Activated CD4-positive, alpha-beta memory T cell treated with anti-CD3 and anti-CD28 coated beads for 36 hours (primary cell): ENCODE measurements at regions not wholly inside any gene's neighbourhood (a gene's known extent, or its start where the extent isn't known, plus 50 kb on each side); places are given as distances from the start of the nearest gene placed in this dataset.
"Not testable (repeated sequence)": the region's sequence is repeated elsewhere in the genome, so short reads cannot be mapped to it uniquely, and the experiment has no call there.

Experiments used
- CTCF ChIA-PET: fragments of 350-600 bp; sonication (Branson Sonifier 250); formaldehyde crosslinking; loops from one replicate; lab custom pipeline; 2021; ENCODE audit warnings: antibody characterized with exemption, inconsistent platforms; lab: Charles Lee
- POLR2A ChIA-PET: fragments of 350-600 bp; sonication (Branson Sonifier 250); formaldehyde crosslinking; loops from one replicate; lab custom pipeline; 2021; ENCODE audit warnings: antibody characterized with exemption; lab: Charles Lee
- DNase-seq: peaks from one replicate; pipeline ENCODE4 v3.0.0-alpha.2; 2020
- H3K27ac Mint-ChIP-seq: one replicate; pipeline ENCODE4 v1.8.0; 2021; ENCODE audit warnings: mixed read lengths
- H3K27me3 Mint-ChIP-seq: one replicate; pipeline ENCODE4 v1.8.0; 2021; ENCODE audit warnings: mixed read lengths
- H3K36me3 Mint-ChIP-seq: one replicate; pipeline ENCODE4 v1.8.0; 2021; ENCODE audit warnings: mixed read lengths
- H3K4me1 Mint-ChIP-seq: one replicate; pipeline ENCODE4 v1.8.0; 2021; ENCODE audit warnings: low read depth, mixed read lengths
- H3K4me3 Mint-ChIP-seq: one replicate; pipeline ENCODE4 v1.8.0; 2021; ENCODE audit warnings: mild to moderate bottlenecking, mixed read lengths
- H3K9me3 Mint-ChIP-seq: one replicate; pipeline ENCODE4 v1.8.0; 2021; ENCODE audit warnings: mixed read lengths
- intact Hi-C: fragments of 100-400 bp; cut with micrococcal nuclease; formaldehyde crosslinking; loops from one replicate; pipeline ENCODE4 v1.15.1; 2023

DNA sequence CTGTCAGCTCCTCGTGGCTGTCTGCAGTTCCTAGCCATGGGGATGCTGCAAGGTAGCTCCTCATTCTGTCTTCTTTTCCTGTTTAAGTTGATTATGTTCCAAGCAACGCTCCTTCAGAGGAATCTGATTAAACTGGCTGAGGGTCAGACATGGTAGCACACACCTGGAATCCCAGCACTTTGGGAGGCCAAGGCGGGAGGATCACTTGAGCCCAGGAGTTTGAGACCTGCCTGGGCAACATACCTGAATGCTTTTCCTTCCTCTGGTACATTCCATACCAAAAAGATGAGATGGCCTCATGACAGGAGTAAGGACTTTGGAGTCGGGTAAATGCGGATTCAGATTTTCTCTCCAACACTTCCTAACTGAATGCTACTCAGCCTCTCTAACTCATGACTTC lies 246.8 kb upstream of the JARID2 start:
- H3K27ac Mint-ChIP-seq = no peak overlapping the region
- no peaks in the 10 kb centered on the region for H3K4me1 Mint-ChIP-seq
- H3K4me3 Mint-ChIP-seq = no peak overlapping the region
- no peak for DNase-seq
- H3K27me3 Mint-ChIP-seq = no peaks in the 10 kb centered on the region
- CTCF ChIA-PET = no interaction called here
- H3K9me3 Mint-ChIP-seq = no peaks in the 10 kb centered on the region
- POLR2A ChIA-PET = no interaction called here
- no peaks in the 10 kb centered on the region for H3K36me3 Mint-ChIP-seq
- intact Hi-C loops = no loop called here

DNA sequence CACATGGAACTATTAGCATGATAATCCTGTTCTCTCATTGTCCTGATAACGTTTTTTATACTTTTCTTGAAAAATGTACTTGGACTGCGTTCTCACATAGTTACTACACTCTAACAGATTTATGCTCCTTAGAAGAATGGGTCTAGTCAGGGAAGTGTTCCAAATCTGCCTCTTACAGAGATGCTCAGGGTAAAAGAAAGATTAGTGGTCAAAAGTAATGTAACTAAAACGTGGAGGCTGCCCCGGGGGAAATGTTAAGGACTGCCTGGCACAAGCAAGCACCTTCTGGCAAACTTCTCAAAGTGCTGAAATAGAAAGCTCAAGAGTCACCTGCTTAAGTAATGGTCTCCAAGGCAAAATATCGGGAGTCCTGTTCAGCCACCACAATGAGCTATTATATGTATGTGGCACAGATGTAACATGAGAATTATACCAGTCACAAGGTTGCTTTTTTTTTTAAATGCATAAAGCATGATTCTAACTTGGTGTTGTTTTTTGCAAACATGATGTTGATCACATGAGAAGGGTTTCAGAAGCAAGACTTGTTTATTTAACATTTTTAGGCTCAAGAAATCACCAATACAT lies 244.5 kb upstream of the JARID2 start:
- ChIA-PET POLR2A (no interaction called here), CTCF (no interaction called here)
- no peaks in the 10 kb centered on the region for H3K9me3 Mint-ChIP-seq
- no peak overlapping the region for H3K27ac Mint-ChIP-seq
- intact Hi-C loops = no loop called here
- no peaks in the 10 kb centered on the region for H3K36me3 Mint-ChIP-seq
- DNase-seq = no peak
- no peak overlapping the region for H3K4me3 Mint-ChIP-seq
- H3K4me1 Mint-ChIP-seq = no peaks in the 10 kb centered on the region
- no peaks in the 10 kb centered on the region for H3K27me3 Mint-ChIP-seq

DNA sequence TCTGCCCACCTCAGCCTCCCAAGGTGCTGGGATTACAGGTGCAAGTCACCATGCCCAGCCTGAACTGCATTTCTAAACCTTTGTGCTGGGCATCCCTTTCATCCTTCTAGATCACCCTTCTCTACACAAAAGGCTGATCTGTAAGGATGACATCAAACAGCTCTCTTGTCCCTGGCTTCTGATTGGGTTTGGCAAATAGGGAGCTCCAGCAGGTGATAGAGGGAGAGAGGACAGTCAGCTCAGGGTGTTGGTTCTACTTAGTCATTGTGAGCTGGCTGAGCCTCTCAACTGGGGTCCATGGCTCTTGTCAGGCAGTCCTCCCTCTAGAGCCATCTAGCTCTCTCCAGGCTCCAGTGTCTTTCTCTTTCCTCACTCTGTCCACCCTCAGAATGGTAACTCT lies 237.6 kb upstream of the JARID2 start:
- H3K4me3 Mint-ChIP-seq = no peak overlapping the region
- H3K27ac Mint-ChIP-seq = no peak overlapping the region
- ChIA-PET POLR2A (no interaction called here), CTCF (no interaction called here)
- DNase-seq = no peak
- H3K4me1 Mint-ChIP-seq = no peaks in the 10 kb centered on the region
- peaks cover 7% of the 10 kb centered on the region for H3K36me3 Mint-ChIP-seq
- H3K9me3 Mint-ChIP-seq = no peaks in the 10 kb centered on the region
- peaks cover 7% of the 10 kb centered on the region for H3K27me3 Mint-ChIP-seq
- intact Hi-C loops = no loop called here

DNA sequence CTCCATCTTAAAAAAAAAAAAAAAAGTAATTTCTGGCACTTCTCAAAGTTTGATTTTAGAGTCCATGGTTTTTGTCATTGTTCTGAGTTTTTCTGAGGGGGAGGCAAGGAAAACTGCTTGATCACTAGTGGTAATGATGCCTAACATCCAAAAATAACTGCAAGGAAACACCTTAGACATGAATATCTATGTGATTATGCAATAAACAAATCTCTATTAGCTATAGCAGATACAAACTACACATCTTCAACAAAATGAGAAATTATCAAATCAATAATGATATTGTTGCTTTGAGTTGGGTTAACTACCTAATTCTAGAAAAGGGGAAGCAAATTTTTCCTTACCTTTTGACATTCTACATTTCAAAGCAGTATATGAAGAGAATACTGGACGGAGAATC lies 230.9 kb upstream of the JARID2 start:
- no peak overlapping the region for H3K27ac Mint-ChIP-seq
- H3K4me3 Mint-ChIP-seq = no peak overlapping the region
- H3K36me3 Mint-ChIP-seq = peaks cover 4% of the 10 kb centered on the region
- H3K27me3 Mint-ChIP-seq = peaks cover 25% of the 10 kb centered on the region
- no peak for DNase-seq
- POLR2A ChIA-PET = no interaction called here
- CTCF ChIA-PET = no interaction called here
- H3K9me3 Mint-ChIP-seq = no peaks in the 10 kb centered on the region
- peaks cover 17% of the 10 kb centered on the region for H3K4me1 Mint-ChIP-seq
- intact Hi-C loops = no loop called here

DNA sequence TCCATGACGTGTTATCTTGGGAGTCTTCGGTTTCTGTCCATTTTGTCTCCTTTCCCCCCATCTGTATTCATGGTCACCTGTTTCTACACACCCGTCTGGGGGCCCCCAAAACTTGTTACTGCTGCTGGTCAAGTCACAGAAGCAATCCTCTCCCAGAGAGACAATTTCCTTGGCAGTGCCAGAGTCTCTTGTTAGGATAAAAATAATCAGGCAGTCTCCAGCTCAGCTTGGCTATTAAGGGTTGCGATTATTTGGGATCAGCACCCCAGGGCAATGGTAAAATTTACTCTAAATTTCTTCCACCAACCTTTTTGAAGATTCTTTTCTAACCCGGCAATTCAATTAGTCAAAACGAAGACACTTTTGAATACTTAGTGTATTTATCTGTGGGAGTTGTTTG lies 229.1 kb upstream of the JARID2 start:
- Mint-ChIP-seq H3K27ac (no peak overlapping the region), H3K4me3 (no peak overlapping the region), H3K4me1 (peaks cover 24% of the 10 kb centered on the region), H3K27me3 (peaks cover 25% of the 10 kb centered on the region), H3K36me3 (peaks cover 6% of the 10 kb centered on the region), H3K9me3 (no peaks in the 10 kb centered on the region)
- ChIA-PET CTCF (no interaction called here), POLR2A (no interaction called here)
- intact Hi-C loops = no loop called here
- DNase-seq = no peak

DNA sequence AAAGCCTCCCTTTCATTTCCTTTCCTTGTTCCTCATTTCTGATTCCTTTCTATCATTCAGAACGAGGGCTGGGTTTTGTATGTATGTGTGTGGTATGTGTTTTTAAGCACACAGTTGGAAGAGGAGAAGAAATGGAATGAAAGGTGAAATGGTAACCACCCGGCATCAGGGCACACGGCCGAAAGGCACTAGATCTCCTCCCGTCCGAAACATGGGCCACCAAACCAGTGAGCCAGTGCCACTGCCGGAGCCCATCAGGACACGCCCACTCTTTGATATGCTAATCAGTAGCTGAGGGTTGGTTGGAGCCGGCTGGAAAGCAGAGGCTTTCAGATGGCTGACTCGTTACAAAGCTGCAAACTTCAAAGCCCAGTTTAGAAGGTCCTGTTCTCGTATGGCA lies 228.6 kb upstream of the JARID2 start:
- DNase-seq = peak; percentile 28
- Mint-ChIP-seq H3K27ac (peak overlapping the region; percentile 11), H3K27me3 (peaks cover 24% of the 10 kb centered on the region), H3K4me1 (peaks cover 28% of the 10 kb centered on the region), H3K9me3 (no peaks in the 10 kb centered on the region), H3K36me3 (peaks cover 6% of the 10 kb centered on the region), H3K4me3 (peak overlapping the region; percentile 13)
- intact Hi-C loops = no loop called here
- ChIA-PET CTCF (no interaction called here), POLR2A (no interaction called here)

DNA sequence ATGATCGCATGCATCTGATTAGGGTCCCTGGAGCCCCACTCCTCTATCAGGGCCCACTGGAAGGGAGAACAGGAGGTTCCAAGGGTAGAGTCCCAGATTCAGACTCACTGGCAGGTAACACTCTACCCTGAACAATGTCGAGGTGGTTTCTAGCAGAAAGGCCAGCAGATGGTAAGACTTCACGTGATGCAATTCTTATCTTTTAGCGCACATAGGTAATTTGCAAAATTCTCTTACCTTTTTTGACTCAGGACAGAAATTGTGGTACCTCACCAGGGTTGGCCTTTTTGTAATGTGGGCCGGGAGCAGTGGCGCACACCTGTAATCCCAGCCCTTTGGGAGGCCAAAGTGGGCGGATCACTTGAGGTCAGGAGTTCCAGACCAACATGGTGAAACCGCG lies 228.1 kb upstream of the JARID2 start:
- Mint-ChIP-seq H3K4me3 (peak overlapping the region; percentile 13), H3K9me3 (no peaks in the 10 kb centered on the region), H3K27me3 (peaks cover 23% of the 10 kb centered on the region), H3K4me1 (peaks cover 31% of the 10 kb centered on the region), H3K27ac (peak overlapping the region; percentile 11), H3K36me3 (peaks cover 6% of the 10 kb centered on the region)
- intact Hi-C loops = no loop called here
- CTCF ChIA-PET = no interaction called here
- no peak for DNase-seq
- POLR2A ChIA-PET = no interaction called here

DNA sequence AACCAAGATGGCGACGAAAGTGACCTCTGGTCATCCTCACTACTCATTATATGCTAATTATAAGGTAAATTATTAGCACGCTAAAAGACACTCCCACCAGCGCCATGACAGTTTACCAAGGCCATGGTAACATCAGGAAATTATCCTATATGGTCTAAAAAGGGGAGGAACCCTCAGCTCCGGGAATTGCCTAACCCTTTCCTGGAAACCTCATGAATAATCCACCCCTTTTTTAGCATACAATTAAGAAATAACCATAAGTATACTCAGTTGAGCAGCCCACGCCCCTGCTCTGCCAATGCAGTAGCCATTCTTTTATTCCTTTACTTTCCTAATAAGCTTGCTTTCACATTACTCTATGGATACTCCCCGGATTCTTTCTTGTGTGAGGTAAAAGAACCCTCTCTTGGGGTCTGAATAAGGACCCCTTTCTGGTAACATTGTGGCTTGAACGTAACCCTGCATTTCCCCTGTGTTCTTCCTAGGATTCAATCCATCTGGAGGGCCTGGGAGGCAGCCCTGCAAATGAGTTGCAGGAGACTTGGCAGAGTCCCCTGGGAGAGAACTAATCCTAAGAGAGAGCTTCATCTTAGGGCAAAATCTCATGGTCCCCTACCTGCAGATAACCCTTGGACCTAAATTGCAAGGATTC lies 225.6 kb upstream of the JARID2 start:
- ChIA-PET CTCF (no interaction called here), POLR2A (interaction anchor here (1.0 kb wide), 1 partner anchor 227 kb away, joined by 3 read pairs; no protein-coding TSS in a partner anchor)
- peak overlapping the region; percentile 25 for H3K4me3 Mint-ChIP-seq
- peaks cover 6% of the 10 kb centered on the region for H3K36me3 Mint-ChIP-seq
- peaks cover 41% of the 10 kb centered on the region for H3K4me1 Mint-ChIP-seq
- peaks cover 14% of the 10 kb centered on the region for H3K27me3 Mint-ChIP-seq
- no peak for DNase-seq
- no peak overlapping the region for H3K27ac Mint-ChIP-seq
- H3K9me3 Mint-ChIP-seq = no peaks in the 10 kb centered on the region
- intact Hi-C loops = no loop called here

DNA sequence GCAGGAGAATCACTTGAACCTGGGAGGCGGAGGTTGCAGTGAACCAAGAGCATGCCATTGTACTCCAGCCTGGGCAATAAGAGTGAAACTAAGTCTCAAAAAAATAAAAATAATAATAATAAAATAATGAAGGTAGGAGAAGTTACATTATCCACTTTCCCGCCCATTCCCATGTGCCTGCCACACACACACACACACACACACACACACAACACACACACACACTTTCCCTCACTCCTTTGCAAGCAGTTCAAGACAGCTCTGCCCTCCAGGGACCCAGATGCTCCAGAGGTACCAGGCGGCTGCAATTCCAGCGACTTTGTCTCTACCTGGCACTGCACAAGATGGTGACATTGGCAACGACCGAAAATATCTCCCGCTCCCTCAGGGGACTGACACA lies 224.8 kb upstream of the JARID2 start:
- Mint-ChIP-seq H3K36me3 (peaks cover 6% of the 10 kb centered on the region), H3K27ac (peak overlapping the region; percentile 96), H3K4me1 (peaks cover 46% of the 10 kb centered on the region), H3K4me3 (peak overlapping the region; percentile 63), H3K27me3 (peaks cover 10% of the 10 kb centered on the region), H3K9me3 (no peaks in the 10 kb centered on the region)
- DNase-seq = no peak
- POLR2A ChIA-PET = interaction anchor here (0.7 to 1.0 kb wide), 2 partner anchors 226 to 234 kb away, joined by 3 read pairs; no protein-coding TSS in a partner anchor
- intact Hi-C loops = no loop called here
- CTCF ChIA-PET = interaction anchor here (0.7 kb wide), 1 partner anchor 226 kb away, joined by 4 read pairs; no protein-coding TSS in a partner anchor

DNA sequence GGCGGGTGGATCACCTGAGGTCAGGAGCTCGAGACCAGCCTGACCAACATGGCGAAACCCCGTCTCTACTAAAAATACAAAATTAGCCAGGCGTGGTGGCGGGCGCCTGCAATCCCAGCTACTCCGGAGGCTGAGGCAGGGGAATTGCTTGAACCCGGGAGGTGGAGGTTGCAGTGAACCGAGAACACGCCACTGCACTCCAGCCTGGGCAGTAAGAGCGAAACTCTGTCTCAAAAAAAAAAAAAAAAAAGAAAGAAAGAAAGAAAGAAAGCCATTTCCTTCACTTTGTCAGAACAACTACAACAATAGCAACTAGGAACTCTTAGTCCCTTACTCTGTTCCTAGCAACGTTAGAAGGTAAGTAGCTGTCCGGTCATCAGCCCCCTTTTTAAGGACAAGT lies 222.9 kb upstream of the JARID2 start:
- Mint-ChIP-seq H3K27ac (peak overlapping the region; percentile 96), H3K4me1 (peaks cover 37% of the 10 kb centered on the region), H3K4me3 (peak overlapping the region; percentile 48)
- intact Hi-C loops = loop anchor here (1.0 kb wide), 4 partner anchors 148 to 290 kb away; no protein-coding TSS in a partner anchor
- H3K9me3 Mint-ChIP-seq, H3K27me3 Mint-ChIP-seq, H3K36me3 Mint-ChIP-seq: not testable (repeated sequence)
- DNase-seq = peak; percentile 55
- CTCF ChIA-PET = interaction anchor here (0.7 kb wide), 1 partner anchor 516 kb away, joined by 3 read pairs; no protein-coding TSS in a partner anchor
- POLR2A ChIA-PET = interaction anchor here (0.7 to 2.1 kb wide), 6 partner anchors 10 to 640 kb away, joined by 3 to 11 read pairs (median 3); partner anchors contain the start of gene DTNBP1

DNA sequence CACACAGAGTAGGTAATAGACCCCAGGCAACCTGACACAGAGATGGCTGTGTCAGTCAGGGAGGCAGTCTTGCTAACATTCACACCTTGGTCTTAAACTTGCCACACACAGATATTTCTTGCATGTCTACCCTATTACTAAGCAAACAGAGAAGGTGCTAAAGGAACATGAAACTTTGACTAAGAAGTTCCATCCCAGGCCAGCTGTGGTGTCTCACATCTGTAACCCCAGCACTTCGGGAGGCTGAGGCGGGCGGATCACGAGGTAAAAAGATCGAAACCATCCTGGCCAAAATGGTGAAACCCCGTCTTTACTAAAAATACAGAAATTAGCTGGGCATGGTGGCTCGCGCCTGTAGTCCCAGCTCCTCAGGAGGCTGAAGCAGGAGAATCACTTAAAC lies 222.4 kb upstream of the JARID2 start:
- POLR2A ChIA-PET = interaction anchor here (0.8 to 2.1 kb wide), 3 partner anchors 10 to 275 kb away, joined by 3 to 11 read pairs (median 3); no protein-coding TSS in a partner anchor
- CTCF ChIA-PET = interaction anchor here (0.7 kb wide), 1 partner anchor 517 kb away, joined by 3 read pairs; no protein-coding TSS in a partner anchor

DNA sequence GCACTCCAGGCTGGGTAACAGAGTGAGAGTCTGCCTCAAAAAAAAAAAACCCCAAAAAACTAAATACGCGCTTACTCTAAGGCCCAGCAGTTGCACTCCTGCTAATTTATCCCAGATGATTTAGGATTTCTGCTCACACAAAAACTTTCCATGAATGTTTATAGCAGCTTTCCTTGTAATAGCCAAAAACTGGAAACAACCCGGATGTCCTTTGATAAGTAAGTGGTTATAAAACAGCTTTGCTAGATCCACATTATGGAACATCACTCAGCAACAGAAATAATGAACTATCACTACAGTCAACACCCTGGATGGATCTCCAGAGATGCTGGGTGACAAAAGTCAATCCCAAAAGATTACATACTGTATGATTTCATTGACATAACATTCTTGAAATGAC lies 220.4 kb upstream of the JARID2 start:
- Mint-ChIP-seq H3K36me3 (peaks cover 2% of the 10 kb centered on the region), H3K27me3 (peaks cover 3% of the 10 kb centered on the region), H3K27ac (no peak overlapping the region), H3K4me1 (peaks cover 30% of the 10 kb centered on the region), H3K9me3 (peaks cover 2% of the 10 kb centered on the region), H3K4me3 (no peak overlapping the region)
- intact Hi-C loops = no loop called here
- ChIA-PET POLR2A (no interaction called here), CTCF (interaction anchor here (0.8 kb wide), 1 partner anchor 14 kb away, joined by 3 read pairs; no protein-coding TSS in a partner anchor)
- no peak for DNase-seq

More for the DNA sequence above, 222.4 kb upstream of the JARID2 start:
- Mint-ChIP-seq H3K9me3 (no peaks in the 10 kb centered on the region), H3K27me3 (peaks cover 3% of the 10 kb centered on the region), H3K4me3 (peak overlapping the region; percentile 41), H3K36me3 (peaks cover 2% of the 10 kb centered on the region), H3K4me1 (peaks cover 35% of the 10 kb centered on the region), H3K27ac (peak overlapping the region; percentile 96)
- intact Hi-C loops = loop anchor here (1.0 kb wide), 4 partner anchors 148 to 290 kb away; no protein-coding TSS in a partner anchor
- DNase-seq = peak; percentile 89
